ENCODE measurements at regions not wholly inside any gene's neighbourhood (a gene's known extent, or its start where the extent isn't known, plus 50 kb on each side); places are given as distances from the start of the nearest gene placed in this dataset.

DNA sequence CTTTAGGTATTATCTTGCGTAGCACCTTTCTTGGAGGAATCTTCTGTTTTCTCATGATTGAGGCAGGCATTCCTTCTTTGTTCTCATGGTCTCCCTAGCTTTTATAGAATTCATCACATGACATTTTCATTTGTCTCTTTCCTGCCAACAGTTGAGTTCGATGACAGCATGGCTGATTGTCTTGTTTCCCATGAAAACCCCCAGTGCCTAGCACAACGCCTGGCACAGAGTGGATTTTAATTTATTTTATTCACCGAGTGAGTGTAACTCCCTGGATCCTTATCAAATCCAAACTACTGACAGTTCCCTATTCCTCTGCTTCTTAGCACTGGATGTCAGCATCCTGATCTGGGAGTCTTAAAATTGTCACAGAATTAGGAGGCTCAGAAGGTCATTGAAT, 182.6 kb downstream of the SUDS3 start:
- TF ChIP-seq EZH2 (IDR thresholded peaks at IDR 0.05; ENCODE audit: borderline replicate concordance, insufficient read depth, low read length, poor library complexity, severe bottlenecking) (no peak), CTCF (IDR thresholded peaks at IDR 0.05; ENCODE audit: poor library complexity, severe bottlenecking) (no peak), REST (IDR thresholded peaks at IDR 0.05; ENCODE audit: borderline replicate concordance) (no peak), SMC3 (conservative IDR thresholded peaks at IDR 0.05; ENCODE audit: poor library complexity) (no peak), MXI1 (conservative IDR thresholded peaks at IDR 0.05; ENCODE audit: poor library complexity, severe bottlenecking) (no peak), TAF1 (IDR thresholded peaks at IDR 0.05; ENCODE audit: low read depth) (no peak), POLR2AphosphoS5 (IDR thresholded peaks at IDR 0.05) (no peak), EP300 (conservative IDR thresholded peaks at IDR 0.05; ENCODE audit: poor library complexity, severe bottlenecking) (no peak), RAD21 (conservative IDR thresholded peaks at IDR 0.05) (no peak)
- no peaks in the 10 kb centered on the region for H3K27me3 ChIP-seq (ENCODE audit: insufficient read depth, low read depth, low read length)
- no peaks in the 10 kb centered on the region for H3K36me3 ChIP-seq (ENCODE audit: insufficient read depth, low read length)
- no peaks in the 10 kb centered on the region for H3K9me3 ChIP-seq (ENCODE audit: low read length)
- H3K27ac ChIP-seq (ENCODE audit: low read length): no peak overlapping the region
- no peak overlapping the region for H3K9ac ChIP-seq (ENCODE audit: low read length)
- H3K4me3 ChIP-seq (ENCODE audit: low read length): no peak overlapping the region
- no peak overlapping the region for H3K4me2 ChIP-seq (ENCODE audit: low read length)
- no peak overlapping the region for H2AFZ ChIP-seq (ENCODE audit: low read depth, low read length)
- no peaks in the 10 kb centered on the region for H3F3A ChIP-seq (ENCODE audit: insufficient read depth, low read length, poor library complexity, severe bottlenecking)
- no peaks in the 10 kb centered on the region for H4K20me1 ChIP-seq (ENCODE audit: insufficient read depth)
- no peaks in the 10 kb centered on the region for H3K9me2 ChIP-seq (ENCODE audit: insufficient read depth, low read length)
- no peaks in the 10 kb centered on the region for H3K79me2 ChIP-seq (replicated peaks; ENCODE audit: insufficient read depth, low read length)

GRCh38 chr12:118560733-118561132, 184.4 kb downstream of the SUDS3 start:
- Histone ChIP-seq H3K27ac (ENCODE audit: low read length) (no peak overlapping the region), H3K9ac (ENCODE audit: low read length) (no peak overlapping the region), H3K9me3 (ENCODE audit: low read length) (no peaks in the 10 kb centered on the region), H3K79me2 (replicated peaks; ENCODE audit: insufficient read depth, low read length) (no peaks in the 10 kb centered on the region), H3K36me3 (ENCODE audit: insufficient read depth, low read length) (no peaks in the 10 kb centered on the region), H3K9me2 (ENCODE audit: insufficient read depth, low read length) (no peaks in the 10 kb centered on the region), H2AFZ (ENCODE audit: low read depth, low read length) (no peak overlapping the region), H3K4me3 (ENCODE audit: low read length) (no peak overlapping the region), H3F3A (ENCODE audit: insufficient read depth, low read length, poor library complexity, severe bottlenecking) (no peaks in the 10 kb centered on the region), H4K20me1 (ENCODE audit: insufficient read depth) (no peaks in the 10 kb centered on the region), H3K27me3 (ENCODE audit: insufficient read depth, low read depth, low read length) (no peaks in the 10 kb centered on the region), H3K4me2 (ENCODE audit: low read length) (no peak overlapping the region)
- TF ChIP-seq EP300 (conservative IDR thresholded peaks at IDR 0.05; ENCODE audit: poor library complexity, severe bottlenecking): peak; percentile 38
- TF ChIP-seq RAD21 (conservative IDR thresholded peaks at IDR 0.05): peak; percentile 36
- no peak for TF ChIP-seq MXI1 (conservative IDR thresholded peaks at IDR 0.05; ENCODE audit: poor library complexity, severe bottlenecking)
- no peak for TF ChIP-seq POLR2AphosphoS5 (IDR thresholded peaks at IDR 0.05)
- TF ChIP-seq SMC3 (conservative IDR thresholded peaks at IDR 0.05; ENCODE audit: poor library complexity): no peak
